B cell (primary cell): ENCODE measurements at regions not wholly inside any gene's neighbourhood (a gene's known extent, or its start where the extent isn't known, plus 50 kb on each side); places are given as distances from the start of the nearest gene placed in this dataset.

Source experiments
- ATAC-seq: fragments of 200-7000 bp; cut with Tn5 transposase; one replicate; pipeline ENCODE4 v1.10.0; 2021; ENCODE audit warnings: low read depth, mild to moderate bottlenecking, moderate number of reproducible peaks, moderate library complexity
- CTCF ChIA-PET: fragments of 350-600 bp; sonication (Branson Sonifier 250); formaldehyde crosslinking; loops from one replicate; lab custom pipeline; 2021; ENCODE audit warnings: antibody characterized with exemption, inconsistent platforms; lab: Charles Lee
- POLR2A ChIA-PET: fragments of 350-600 bp; sonication (Branson Sonifier 250); formaldehyde crosslinking; loops from one replicate; lab custom pipeline; 2021; ENCODE audit warnings: antibody characterized with exemption; lab: Charles Lee
- DNase-seq: peaks from one replicate; pipeline ENCODE4 v3.0.0; 2013
- H2AFZ ChIP-seq: 2 replicates; pipeline ENCODE4 v1.6.1; 2012; ENCODE audit warnings: mild to moderate bottlenecking, low read depth, low read length; ENCODE audit not compliant: insufficient read depth, poor library complexity, severe bottlenecking
- H3K27ac ChIP-seq, 2 donors: 1 replicate in 1 of 2; 2 replicates in 1 of 2; pipeline ENCODE4 v1.5.1; 2012 to 2013; ENCODE audit warnings: low read length in 2 of 2, mild to moderate bottlenecking in 2 of 2, moderate library complexity in 1 of 2
- H3K27me3 ChIP-seq, 4 experiments: fragments of 200-600 bp in 1 of 4; sonication (generic) in 1 of 4; replicated peaks in 1 of 4; 1 replicate in 2 of 4; 2 replicates in 2 of 4; pipeline versions ENCODE4 v1.6.1 to v1.7.0; 2013 to 2016; ENCODE audit warnings: low read length in 3 of 4, mild to moderate bottlenecking in 2 of 4, mixed read lengths in 1 of 4, moderate library complexity in 1 of 4; ENCODE audit not compliant: insufficient read depth in 4 of 4, control insufficient read depth in 3 of 4; ENCODE audit errors: control extremely low read depth in 1 of 4
- H3K36me3 ChIP-seq, 2 experiments: replicated peaks in 1 of 2; 1 replicate in 1 of 2; 2 replicates in 1 of 2; pipeline versions ENCODE4 v1.6.1 to v1.7.1; 2013; ENCODE audit warnings: low read length in 1 of 2; ENCODE audit not compliant: insufficient read depth in 2 of 2, control insufficient read depth in 1 of 2; ENCODE audit errors: control extremely low read depth in 1 of 2, extremely low read depth in 1 of 2
- H3K4me1 ChIP-seq, 2 donors: fragments of 200-600 bp in 1 of 2; sonication (generic) in 1 of 2; 1 replicate in 1 of 2; 2 replicates in 1 of 2; pipeline versions ENCODE4 v1.5.1 to v1.6.1; 2013 to 2017; ENCODE audit warnings: low read length in 2 of 2; ENCODE audit not compliant: control insufficient read depth in 2 of 2, insufficient read depth in 2 of 2
- H3K4me2 ChIP-seq: replicated peaks from 2 replicates; pipeline ENCODE3; 2012; ENCODE audit warnings: mild to moderate bottlenecking, low read depth, low read length; ENCODE audit not compliant: poor library complexity, severe bottlenecking
- H3K4me3 ChIP-seq, 5 experiments: fragments of 200-600 bp in 1 of 5; sonication (generic) in 1 of 5; 1 replicate in 3 of 5; 2 replicates in 2 of 5; pipeline versions ENCODE4 v1.5.1 to v1.7.0; 2011 to 2016; ENCODE audit warnings: low read length in 4 of 5, mild to moderate bottlenecking in 4 of 5, low read depth in 2 of 5, control low read depth in 1 of 5, moderate library complexity in 1 of 5; ENCODE audit not compliant: insufficient read depth in 1 of 5; ENCODE audit errors: control extremely low read depth in 1 of 5, extremely low read depth in 1 of 5
- H3K79me2 ChIP-seq: fragments of 200-600 bp; sonication (generic); one replicate; pipeline ENCODE4 v1.6.0; 2016; ENCODE audit warnings: low read length; ENCODE audit not compliant: control insufficient read depth, insufficient read depth
- H3K9ac ChIP-seq: fragments of 200-600 bp; sonication (generic); 2 replicates; pipeline ENCODE4 v1.6.1; 2017; ENCODE audit warnings: mild to moderate bottlenecking, low read length, moderate library complexity
- H3K9me3 ChIP-seq, 3 donors: one replicate each; pipeline versions ENCODE4 v1.6.1 to v1.7.1; 2013; ENCODE audit warnings: low read length in 2 of 3; ENCODE audit not compliant: control insufficient read depth in 2 of 3, insufficient read depth in 1 of 3; ENCODE audit errors: control extremely low read depth in 1 of 3
- H4K20me1 ChIP-seq: 2 replicates; pipeline ENCODE4 v1.6.0; 2012; ENCODE audit warnings: mild to moderate bottlenecking, low read length; ENCODE audit not compliant: insufficient read depth, control insufficient read depth, poor library complexity, severe bottlenecking
- H3K27ac Mint-ChIP-seq: one replicate; pipeline ENCODE4 v1.8.0; 2021; ENCODE audit warnings: mixed read lengths
- H3K27me3 Mint-ChIP-seq: one replicate; pipeline ENCODE4 v1.8.0; 2021; ENCODE audit warnings: mixed read lengths
- H3K4me1 Mint-ChIP-seq: one replicate; pipeline ENCODE4 v1.8.0; 2021; ENCODE audit warnings: mixed read lengths
- H3K4me3 Mint-ChIP-seq: one replicate; pipeline ENCODE4 v1.8.0; 2021; ENCODE audit warnings: mixed read lengths
- H3K9me3 Mint-ChIP-seq: one replicate; pipeline ENCODE4 v1.8.0; 2022; ENCODE audit warnings: mixed read lengths; ENCODE audit not compliant: insufficient read depth
- EZH2 ChIP-seq: IDR thresholded peaks from 2 replicates; pipeline ENCODE4 v1.6.1; 2012; ENCODE audit warnings: borderline replicate concordance, low read depth, mild to moderate bottlenecking, moderate library complexity, low read length; ENCODE audit not compliant: insufficient read depth, poor library complexity, severe bottlenecking
- WGBS: methylation state at CpG from one replicate; pipeline ENCODE4 v1.1.5; 2013; ENCODE audit warnings: missing lambda C conversion rate; ENCODE audit not compliant: insufficient coverage; 5-methylcytosine and 5-hydroxymethylcytosine counted together
- intact Hi-C: fragments of 100-400 bp; cut with micrococcal nuclease; formaldehyde crosslinking; loops from one replicate; pipeline ENCODE4 v1.10.0; 2022
- TF ChIP-seq, protein P1 (sequence below): fragments of 200-600 bp; IDR thresholded peaks from one replicate; pipeline ENCODE4 v1.8.0; 2022; ENCODE audit warnings: antibody characterized with exemption, mild to moderate bottlenecking

DNA sequence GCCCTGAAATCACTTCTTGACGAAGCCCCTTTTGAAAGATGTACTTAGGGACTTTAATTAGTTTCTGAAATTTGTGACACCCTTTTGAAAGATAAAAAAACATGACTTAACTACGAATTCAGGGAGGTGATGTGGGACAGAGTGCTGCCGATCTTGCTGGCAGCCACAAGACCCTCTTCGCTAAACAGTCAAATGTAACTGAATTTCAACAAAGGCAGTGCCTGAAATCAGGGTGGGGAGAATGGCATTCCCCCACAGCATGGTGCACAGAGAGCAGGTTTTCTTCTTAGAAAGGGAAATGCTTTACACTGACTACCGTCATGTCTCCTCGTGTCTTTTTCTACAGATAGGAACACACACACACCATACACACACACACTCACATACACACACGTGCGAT is 640.2 kb upstream of the POU3F3 start:
- Histone ChIP-seq H3K27ac (no peak overlapping the region), H3K4me2 (no peak overlapping the region), H3K4me3 (no peak overlapping the region), H3K9ac (no peak overlapping the region), H4K20me1 (no peaks in the 10 kb centered on the region), H3K79me2 (no peaks in the 10 kb centered on the region), H3K9me3 (peaks cover 0 to 3% (median 0%) of the 10 kb centered on the region in 3 donors), H3K4me1 (no peaks in the 10 kb centered on the region), H3K27me3 (no peaks in the 10 kb centered on the region), H2AFZ (no peak overlapping the region), H3K36me3 (no peaks in the 10 kb centered on the region)
- Mint-ChIP-seq H3K9me3 (peaks cover under 1% of the 10 kb centered on the region), H3K27ac (no peak overlapping the region), H3K4me3 (no peak overlapping the region), H3K4me1 (no peaks in the 10 kb centered on the region), H3K27me3 (no peaks in the 10 kb centered on the region)
- intact Hi-C loops = no loop called here
- ChIA-PET CTCF (no interaction called here), POLR2A (no interaction called here)
- DNase-seq = no peak
- no peak for ATAC-seq
- WGBS = 93% methylated on average over 2 of the region's 8 CpGs
- no peak for TF ChIP-seq EZH2
- TF ChIP-seq, protein P1, sequence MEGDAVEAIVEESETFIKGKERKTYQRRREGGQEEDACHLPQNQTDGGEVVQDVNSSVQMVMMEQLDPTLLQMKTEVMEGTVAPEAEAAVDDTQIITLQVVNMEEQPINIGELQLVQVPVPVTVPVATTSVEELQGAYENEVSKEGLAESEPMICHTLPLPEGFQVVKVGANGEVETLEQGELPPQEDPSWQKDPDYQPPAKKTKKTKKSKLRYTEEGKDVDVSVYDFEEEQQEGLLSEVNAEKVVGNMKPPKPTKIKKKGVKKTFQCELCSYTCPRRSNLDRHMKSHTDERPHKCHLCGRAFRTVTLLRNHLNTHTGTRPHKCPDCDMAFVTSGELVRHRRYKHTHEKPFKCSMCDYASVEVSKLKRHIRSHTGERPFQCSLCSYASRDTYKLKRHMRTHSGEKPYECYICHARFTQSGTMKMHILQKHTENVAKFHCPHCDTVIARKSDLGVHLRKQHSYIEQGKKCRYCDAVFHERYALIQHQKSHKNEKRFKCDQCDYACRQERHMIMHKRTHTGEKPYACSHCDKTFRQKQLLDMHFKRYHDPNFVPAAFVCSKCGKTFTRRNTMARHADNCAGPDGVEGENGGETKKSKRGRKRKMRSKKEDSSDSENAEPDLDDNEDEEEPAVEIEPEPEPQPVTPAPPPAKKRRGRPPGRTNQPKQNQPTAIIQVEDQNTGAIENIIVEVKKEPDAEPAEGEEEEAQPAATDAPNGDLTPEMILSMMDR = no peak

- H3K4me2 ChIP-seq = no peak overlapping the region
- no peaks in the 10 kb centered on the region for H4K20me1 ChIP-seq
- H3K4me3 ChIP-seq = no peak overlapping the region
- H3K36me3 ChIP-seq = no peaks in the 10 kb centered on the region
- no peak overlapping the region for H3K27ac Mint-ChIP-seq
- CTCF ChIA-PET = no interaction called here
- peaks cover 4% of the 10 kb centered on the region for H3K9me3 Mint-ChIP-seq
- no peaks in the 10 kb centered on the region for H3K27me3 Mint-ChIP-seq
- no peak for TF ChIP-seq EZH2
- TF ChIP-seq, protein P1 = no peak
- no peaks in the 10 kb centered on the region for H3K79me2 ChIP-seq
- WGBS = 42% methylated on average over 6 of the region's 14 CpGs
- POLR2A ChIA-PET = no interaction called here
- H3K4me1 Mint-ChIP-seq = no peaks in the 10 kb centered on the region
- H2AFZ ChIP-seq = no peak overlapping the region
- H3K4me1 ChIP-seq = no peaks in the 10 kb centered on the region
- ATAC-seq (no peak), DNase-seq (no peak)
- intact Hi-C loops = no loop called here
- no peak overlapping the region for H3K4me3 Mint-ChIP-seq
- no peak overlapping the region for H3K9ac ChIP-seq
- H3K27ac ChIP-seq = no peak overlapping the region
- no peaks in the 10 kb centered on the region for H3K27me3 ChIP-seq
- peaks cover 0 to 5% (median 0%) of the 10 kb centered on the region in 3 donors for H3K9me3 ChIP-seq
These were observed 638.4 kb upstream of the POU3F3 start for GRCh38 chr2:104215269-104216161.
